ENCODE measurements at regions not wholly inside any gene's neighbourhood (a gene's known extent, or its start where the extent isn't known, plus 50 kb on each side); places are given as distances from the start of the nearest gene placed in this dataset.
"Not testable (repeated sequence)": the region's sequence is repeated elsewhere in the genome, so short reads cannot be mapped to it uniquely, and the experiment has no call there.

GRCh38 chr1:188489336-188490112 is 1660.8 kb downstream of the PLA2G4A start:
- DNase-seq, result no peak

- DNase-seq, result no peak
Measured at GRCh38 chr1:188496506-188496905, 1667.8 kb downstream of the PLA2G4A start.

- DNase-seq, result no peak
Measured at GRCh38 chr1:188497020-188497419, 1668.3 kb downstream of the PLA2G4A start.

GRCh38 chr1:188499690-188500089 is 1670.9 kb downstream of the PLA2G4A start:
- DNase-seq, result no peak

GRCh38 chr1:188514917-188515316 is 1686.2 kb downstream of the PLA2G4A start:
- no peak for DNase-seq

- no peak for DNase-seq
Measured at GRCh38 chr1:188517139-188517538, 1688.4 kb downstream of the PLA2G4A start.

GRCh38 chr1:188551176-188551575 is 1722.4 kb downstream of the PLA2G4A start:
- no peak for DNase-seq

GRCh38 chr1:188557053-188557452 is 1728.3 kb downstream of the PLA2G4A start:
- no peak for DNase-seq

GRCh38 chr1:188582911-188583532 is 1754.3 kb downstream of the PLA2G4A start:
- DNase-seq, result no peak

- DNase-seq, result no peak
Measured at GRCh38 chr1:188584119-188584518, 1755.4 kb downstream of the PLA2G4A start.

GRCh38 chr1:188590641-188591040 is 1761.9 kb downstream of the PLA2G4A start:
- DNase-seq, result no peak

- no peak for DNase-seq
Measured at GRCh38 chr1:188594542-188595235, 1765.9 kb downstream of the PLA2G4A start.

GRCh38 chr1:188599313-188599712 is 1770.6 kb downstream of the PLA2G4A start:
- no peak for DNase-seq

- DNase-seq, result no peak
Measured at GRCh38 chr1:188611432-188611831, 1782.7 kb downstream of the PLA2G4A start.

- DNase-seq, result no peak
Measured at GRCh38 chr1:188615321-188615720, 1786.6 kb downstream of the PLA2G4A start.

GRCh38 chr1:188620236-188620635 is 1791.5 kb downstream of the PLA2G4A start:
- DNase-seq, result no peak

GRCh38 chr1:188641566-188642211 is 1812.9 kb downstream of the PLA2G4A start:
- DNase-seq, result no peak

- DNase-seq, result no peak
Measured at GRCh38 chr1:188642704-188643103, 1814.0 kb downstream of the PLA2G4A start.

- no peak for DNase-seq
Measured at GRCh38 chr1:188652678-188653077, 1823.9 kb downstream of the PLA2G4A start.

- DNase-seq, result not testable (repeated sequence)
Measured at GRCh38 chr1:188655966-188656365, 1821.7 kb downstream of the BRINP3 start.

- DNase-seq, result no peak
Measured at GRCh38 chr1:188660572-188660971, 1817.1 kb downstream of the BRINP3 start.

- no peak for DNase-seq
Measured at GRCh38 chr1:188665477-188665876, 1812.2 kb downstream of the BRINP3 start.

GRCh38 chr1:188668083-188668482 is 1809.6 kb downstream of the BRINP3 start:
- no peak for DNase-seq
